Keratinocyte (primary cell): ENCODE measurements at regions not wholly inside any gene's neighbourhood (a gene's known extent, or its start where the extent isn't known, plus 50 kb on each side); places are given as distances from the start of the nearest gene placed in this dataset.

Experiments
- EZH2 ChIP-seq: IDR thresholded peaks from one replicate; pipeline ENCODE4 v1.6.1; 2012; ENCODE audit warnings: inconsistent platforms, mild to moderate bottlenecking, low read length, moderate library complexity
- TF ChIP-seq, protein P1 (sequence below), 3 experiments: IDR thresholded peaks in 1 of 3; conservative IDR thresholded peaks in 1 of 3; optimal IDR thresholded peaks in 1 of 3; 2 replicates in 2 of 3; 3 replicates in 1 of 3; pipeline versions ENCODE3 to v1.5.1; 2011; ENCODE audit warnings: low read length in 3 of 3, mild to moderate bottlenecking in 3 of 3, moderate library complexity in 2 of 3, control low read depth in 1 of 3, inconsistent platforms in 1 of 3; ENCODE audit not compliant: insufficient read depth in 2 of 3; ENCODE audit errors: extremely low read depth in 1 of 3

GRCh38 chr14:97022741-97023140 is 225.6 kb downstream of the VRK1 start:
- TF ChIP-seq, protein P1, sequence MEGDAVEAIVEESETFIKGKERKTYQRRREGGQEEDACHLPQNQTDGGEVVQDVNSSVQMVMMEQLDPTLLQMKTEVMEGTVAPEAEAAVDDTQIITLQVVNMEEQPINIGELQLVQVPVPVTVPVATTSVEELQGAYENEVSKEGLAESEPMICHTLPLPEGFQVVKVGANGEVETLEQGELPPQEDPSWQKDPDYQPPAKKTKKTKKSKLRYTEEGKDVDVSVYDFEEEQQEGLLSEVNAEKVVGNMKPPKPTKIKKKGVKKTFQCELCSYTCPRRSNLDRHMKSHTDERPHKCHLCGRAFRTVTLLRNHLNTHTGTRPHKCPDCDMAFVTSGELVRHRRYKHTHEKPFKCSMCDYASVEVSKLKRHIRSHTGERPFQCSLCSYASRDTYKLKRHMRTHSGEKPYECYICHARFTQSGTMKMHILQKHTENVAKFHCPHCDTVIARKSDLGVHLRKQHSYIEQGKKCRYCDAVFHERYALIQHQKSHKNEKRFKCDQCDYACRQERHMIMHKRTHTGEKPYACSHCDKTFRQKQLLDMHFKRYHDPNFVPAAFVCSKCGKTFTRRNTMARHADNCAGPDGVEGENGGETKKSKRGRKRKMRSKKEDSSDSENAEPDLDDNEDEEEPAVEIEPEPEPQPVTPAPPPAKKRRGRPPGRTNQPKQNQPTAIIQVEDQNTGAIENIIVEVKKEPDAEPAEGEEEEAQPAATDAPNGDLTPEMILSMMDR (optimal IDR thresholded peaks at IDR 0.05 in 1 of 3, IDR thresholded peaks at IDR 0.05 in 1 of 3, conservative IDR thresholded peaks at IDR 0.05 in 1 of 3; ENCODE audit: extremely low read depth in 1 of 3, insufficient read depth in 2 of 3, low read length in 3 of 3): no peak
- TF ChIP-seq EZH2: no peak
